H9 (cell line): ENCODE measurements at regions not wholly inside any gene's neighbourhood (a gene's known extent, or its start where the extent isn't known, plus 50 kb on each side); places are given as distances from the start of the nearest gene placed in this dataset.

Experiments
- DNase-seq: peaks from one replicate; pipeline ENCODE4 v3.0.0-alpha.2; 2017
- H2AFZ ChIP-seq: one replicate; pipeline ENCODE4 v1.6.1; 2013; ENCODE audit warnings: mild to moderate bottlenecking, low read length, control low read depth, moderate library complexity
- H2AK5ac ChIP-seq: 2 replicates; pipeline ENCODE4 v1.6.1; 2013; ENCODE audit warnings: low read length, control low read depth, mixed read lengths; ENCODE audit not compliant: insufficient read length
- H2BK120ac ChIP-seq: one replicate; pipeline ENCODE4 v1.6.1; 2013; ENCODE audit warnings: low read depth, mild to moderate bottlenecking, low read length, control low read depth, inconsistent platforms; ENCODE audit not compliant: poor library complexity, severe bottlenecking
- H2BK12ac ChIP-seq: 2 replicates; pipeline ENCODE4 v1.6.1; 2013; ENCODE audit warnings: low read length, control low read depth, mixed read lengths, low read depth; ENCODE audit not compliant: insufficient read length
- H2BK15ac ChIP-seq: 2 replicates; pipeline ENCODE4 v1.6.1; 2013; ENCODE audit warnings: low read depth, low read length, control low read depth
- H2BK20ac ChIP-seq: one replicate; pipeline ENCODE4 v1.6.1; 2013; ENCODE audit warnings: low read depth, mild to moderate bottlenecking, low read length, control low read depth, inconsistent platforms; ENCODE audit not compliant: poor library complexity, severe bottlenecking
- H2BK5ac ChIP-seq: 2 replicates; pipeline ENCODE4 v1.6.1; 2013; ENCODE audit warnings: low read length, control low read depth, mixed read lengths; ENCODE audit not compliant: insufficient read length
- H3K14ac ChIP-seq: 2 replicates; pipeline ENCODE4 v1.6.1; 2013; ENCODE audit warnings: low read length, control low read depth; ENCODE audit not compliant: insufficient read depth
- H3K18ac ChIP-seq: 2 replicates; pipeline ENCODE4 v1.6.1; 2013; ENCODE audit warnings: low read depth, mild to moderate bottlenecking, mixed read lengths, low read length, control low read depth; ENCODE audit not compliant: insufficient read length
- H3K23ac ChIP-seq: 2 replicates; pipeline ENCODE4 v1.6.1; 2013; ENCODE audit warnings: low read length, control low read depth, mixed read lengths, low read depth; ENCODE audit not compliant: insufficient read length
- H3K23me2 ChIP-seq: 2 replicates; pipeline ENCODE4 v1.6.1; 2013; ENCODE audit warnings: low read depth, mild to moderate bottlenecking, mixed read lengths, low read length, control low read depth; ENCODE audit not compliant: insufficient read length, poor library complexity, severe bottlenecking
- H3K27ac ChIP-seq: 2 replicates; pipeline ENCODE4 v1.5.1; 2013; ENCODE audit warnings: low read length, control low read depth, mixed read lengths, low read depth; ENCODE audit not compliant: insufficient read length
- H3K27me3 ChIP-seq: 2 replicates; pipeline ENCODE4 v1.6.1; 2013; ENCODE audit warnings: low read length, control low read depth, inconsistent platforms; ENCODE audit not compliant: insufficient read depth
- H3K4ac ChIP-seq: 2 replicates; pipeline ENCODE4 v1.6.1; 2013; ENCODE audit warnings: low read depth, mild to moderate bottlenecking, control low read depth, inconsistent platforms, low read length, moderate library complexity
- H3K4me1 ChIP-seq: 2 replicates; pipeline ENCODE4 v1.6.1; 2013; ENCODE audit warnings: low read length, control low read depth, inconsistent platforms; ENCODE audit not compliant: insufficient read depth
- H3K4me2 ChIP-seq: 2 replicates; pipeline ENCODE4 v1.6.1; 2013; ENCODE audit warnings: low read length, control low read depth, mixed read lengths; ENCODE audit not compliant: insufficient read length, insufficient read depth
- H3K56ac ChIP-seq: 2 replicates; pipeline ENCODE4 v1.6.1; 2013; ENCODE audit warnings: low read depth, mild to moderate bottlenecking, mixed read lengths, low read length, control low read depth; ENCODE audit not compliant: insufficient read length
- H3K79me1 ChIP-seq: 2 replicates; pipeline ENCODE4 v1.6.1; 2013; ENCODE audit warnings: low read depth, mild to moderate bottlenecking, moderate library complexity, low read length, control low read depth, inconsistent platforms; ENCODE audit not compliant: insufficient read depth, poor library complexity, severe bottlenecking
- H3K79me2 ChIP-seq: 2 replicates; pipeline ENCODE4 v1.6.1; 2013; ENCODE audit warnings: low read length, control low read depth, inconsistent platforms; ENCODE audit not compliant: insufficient read depth
- H3K9ac ChIP-seq: 2 replicates; pipeline ENCODE4 v1.6.1; 2013; ENCODE audit warnings: low read length, control low read depth, mixed read lengths; ENCODE audit not compliant: insufficient read length; ENCODE audit errors: extremely low read depth
- H3K9me3 ChIP-seq: one replicate; pipeline ENCODE4 v1.6.1; 2013; ENCODE audit warnings: low read depth, low read length, inconsistent platforms; ENCODE audit not compliant: control insufficient read depth
- H3T11ph ChIP-seq: one replicate; pipeline ENCODE4 v1.6.1; 2013; ENCODE audit warnings: mild to moderate bottlenecking, low read length, control low read depth, inconsistent platforms
- H4K20me1 ChIP-seq: one replicate; pipeline ENCODE4 v1.6.1; 2013; ENCODE audit not compliant: control insufficient read depth, insufficient read length, insufficient read depth
- H4K5ac ChIP-seq: 2 replicates; pipeline ENCODE4 v1.6.1; 2013; ENCODE audit warnings: low read depth, mild to moderate bottlenecking, mixed read lengths, low read length, control low read depth; ENCODE audit not compliant: insufficient read length
- H4K8ac ChIP-seq: replicated peaks from 2 replicates; pipeline ENCODE4 v1.6.1; 2013; ENCODE audit warnings: low read length, control low read depth, mixed read lengths, low read depth; ENCODE audit not compliant: insufficient read length
- H4K91ac ChIP-seq: 2 replicates; pipeline ENCODE4 v1.6.1; 2013; ENCODE audit warnings: low read depth, mild to moderate bottlenecking, moderate library complexity, mixed read lengths, low read length, control low read depth; ENCODE audit not compliant: insufficient read length
- H3K27ac Mint-ChIP-seq, 3 experiments: 2 replicates in 2 of 3; 3 replicates in 1 of 3; pipeline ENCODE4 v1.8.0; 2020 to 2021; ENCODE audit warnings: mixed read lengths in 3 of 3, mild to moderate bottlenecking in 1 of 3, moderate library complexity in 1 of 3
- H3K27me3 Mint-ChIP-seq: 2 replicates; pipeline ENCODE4 v1.8.0; 2021; ENCODE audit warnings: low read depth, mild to moderate bottlenecking, moderate library complexity, mixed read lengths
- H3K36me3 Mint-ChIP-seq, 3 experiments: 2 replicates in 2 of 3; 3 replicates in 1 of 3; pipeline ENCODE4 v1.8.0; 2020 to 2021; ENCODE audit warnings: low read depth in 3 of 3, mixed read lengths in 3 of 3; ENCODE audit not compliant: insufficient read depth in 1 of 3
- H3K4me1 Mint-ChIP-seq, 2 experiments: 2 replicates each; pipeline ENCODE4 v1.8.0; 2020; ENCODE audit warnings: mixed read lengths in 2 of 2
- H3K4me3 Mint-ChIP-seq, 2 experiments: 2 replicates in 1 of 2; 3 replicates in 1 of 2; pipeline ENCODE4 v1.8.0; 2020 to 2021; ENCODE audit warnings: mild to moderate bottlenecking in 2 of 2, mixed read lengths in 2 of 2, moderate library complexity in 1 of 2
- H3K9me3 Mint-ChIP-seq, 2 experiments: 2 replicates in 1 of 2; 3 replicates in 1 of 2; pipeline ENCODE4 v1.8.0; 2020; ENCODE audit warnings: mild to moderate bottlenecking in 2 of 2, mixed read lengths in 2 of 2, moderate library complexity in 1 of 2
- CTCF ChIP-seq: fragments of 200-600 bp; sonication (generic); conservative IDR thresholded peaks from 3 replicates; pipeline ENCODE4 v1.8.0; 2021; ENCODE audit warnings: antibody characterized with exemption, mild to moderate bottlenecking
- WGBS: extraction: QIAGEN DNeasy Blood & Tissue Kit; methylation state at CpG from one replicate; pipeline ENCODE4 v1.1.7; 2013; ENCODE audit warnings: missing lambda C conversion rate, low lambda C conversion rate, mixed read lengths; ENCODE audit not compliant: insufficient read length; ENCODE audit errors: extremely low coverage; 5-methylcytosine and 5-hydroxymethylcytosine counted together

GRCh38 chr2:15777795-15778371 is 162.5 kb upstream of the MYCN start:
- no CpG with 5 or more reads among the region's 6 CpGs for WGBS
- Histone ChIP-seq H3K9me3 (no peaks in the 10 kb centered on the region), H3K79me2 (no peaks in the 10 kb centered on the region), H2BK120ac (no peak overlapping the region), H3K56ac (no peak overlapping the region), H3K14ac (no peak overlapping the region), H2BK15ac (no peak overlapping the region), H3K18ac (no peak overlapping the region), H3K79me1 (no peaks in the 10 kb centered on the region), H3K27ac (no peak overlapping the region), H3K23me2 (no peaks in the 10 kb centered on the region), H2BK12ac (no peak overlapping the region), H3K4me1 (no peaks in the 10 kb centered on the region), H4K91ac (no peak overlapping the region), H2BK20ac (no peak overlapping the region), H3T11ph (no peak overlapping the region), H2AFZ (no peak overlapping the region), H2BK5ac (no peak overlapping the region), H4K5ac (no peak overlapping the region), H3K9ac (no peak overlapping the region), H4K8ac (no peak overlapping the region), H3K4ac (no peak overlapping the region), H3K27me3 (no peaks in the 10 kb centered on the region), H3K23ac (no peak overlapping the region), H3K4me2 (no peak overlapping the region), H4K20me1 (no peaks in the 10 kb centered on the region), H2AK5ac (no peak overlapping the region)
- Mint-ChIP-seq H3K27ac (no peak overlapping the region), H3K4me3 (no peak overlapping the region), H3K4me1 (0 out of 4 replicates have a peak, but pooled peaks cover 0 to 3% of the 10 kb centered on the region in 2 experiments), H3K36me3 (no peaks in the 10 kb centered on the region), H3K27me3 (peaks cover 1% of the 10 kb centered on the region; the same call in 1 of the 2 replicates), H3K9me3 (no peaks in the 10 kb centered on the region; a peak in 1 of 5 replicates)
- no peak for DNase-seq
- TF ChIP-seq CTCF, result no peak
